ENCODE measurements at regions not wholly inside any gene's neighbourhood (a gene's known extent, or its start where the extent isn't known, plus 50 kb on each side); places are given as distances from the start of the nearest gene placed in this dataset.

GRCh38 chr16:52819808-52820207 lies 232.9 kb downstream of the CHD9NB start:
- Histone ChIP-seq H3K4me2 (ENCODE audit: low read depth, low read length) (no peak overlapping the region), H3K79me2 (ENCODE audit: insufficient read depth, low read length) (no peaks in the 10 kb centered on the region), H2AFZ (ENCODE audit: low read length) (no peak overlapping the region), H3K9ac (ENCODE audit: insufficient read depth, low read depth, low read length) (no peak overlapping the region), H3K36me3 (replicated peaks in 1 of 2; ENCODE audit: control insufficient read depth in 1 of 2, insufficient read depth in 2 of 2, low read length in 2 of 2) (no peaks in the 10 kb centered on the region), H3K4me3 (replicated peaks in 1 of 3; ENCODE audit: insufficient read depth in 1 of 3, low read depth in 2 of 3, low read length in 3 of 3) (no peak overlapping the region), H3K27ac (ENCODE audit: extremely low read length, insufficient read depth, low read length) (no peak overlapping the region), H3K9me3 (ENCODE audit: low read length) (no peaks in the 10 kb centered on the region), H3K27me3 (ENCODE audit: control insufficient read depth in 1 of 2, insufficient read depth in 2 of 2, low read length in 2 of 2) (no peaks in the 10 kb centered on the region), H3K4me1 (ENCODE audit: insufficient read depth, low read length) (peaks cover 9% of the 10 kb centered on the region; the same call in 1 of the 2 replicates), H4K20me1 (ENCODE audit: insufficient read depth, low read length) (no peaks in the 10 kb centered on the region)
- in situ Hi-C loops (cut with HindIII; ENCODE audit: extremely low pct_ligation_motif_present, low pct_unique_long_range_greater_than_20kb): no loop called here
- ATAC-seq: no peak
- WGBS (ENCODE audit: low lambda C conversion rate): 64% methylated on average over 3 of the region's 3 CpGs
- intact Hi-C loops (cut with micrococcal nuclease; ENCODE audit: unreplicated experiment): no loop called here
- DNase-seq (ENCODE audit: low spot score): no peak
- TF ChIP-seq ZNF678 (CRISPR knock-in tag; IDR thresholded peaks at IDR 0.05) (no peak), HOXA3 (CRISPR knock-in tag; IDR thresholded peaks at IDR 0.05) (no peak), ZNF318 (CRISPR knock-in tag; IDR thresholded peaks at IDR 0.05) (no peak), MAF1 (CRISPR knock-in tag; IDR thresholded peaks at IDR 0.05; ENCODE audit: borderline replicate concordance) (no peak), FOXO4 (CRISPR knock-in tag; conservative IDR thresholded peaks at IDR 0.05) (no peak), PITX1 (CRISPR knock-in tag; IDR thresholded peaks at IDR 0.05) (no peak), ZNF354B (CRISPR knock-in tag; IDR thresholded peaks at IDR 0.05) (no peak), MTF2 (CRISPR knock-in tag; IDR thresholded peaks at IDR 0.05; ENCODE audit: borderline replicate concordance) (no peak), ZNF337 (CRISPR knock-in tag; IDR thresholded peaks at IDR 0.05; ENCODE audit: borderline replicate concordance, low read depth) (no peak), ZC3H13 (CRISPR knock-in tag; IDR thresholded peaks at IDR 0.05) (no peak), ZNF276 (CRISPR knock-in tag; IDR thresholded peaks at IDR 0.05; ENCODE audit: low read depth) (no peak), CBX5 (CRISPR knock-in tag; IDR thresholded peaks at IDR 0.05; ENCODE audit: borderline replicate concordance) (no peak), IKZF4 (CRISPR knock-in tag; IDR thresholded peaks at IDR 0.05; ENCODE audit: borderline replicate concordance, low read depth, not compliant biosample characterization) (no peak), POGZ (CRISPR knock-in tag; IDR thresholded peaks at IDR 0.05) (no peak), ZMAT3 (CRISPR knock-in tag; conservative IDR thresholded peaks at IDR 0.05) (no peak)
- FAIRE-seq: no peak
- ChIA-PET CTCF (ENCODE audit: low intra/inter-chr PET ratio, low total read pairs) (no interaction called here), POLR2A (no interaction called here)
- BruUV-seq (replicated peaks): no TSS peak
